HG02970 (cell line): ENCODE measurements at regions not wholly inside any gene's neighbourhood (a gene's known extent, or its start where the extent isn't known, plus 50 kb on each side); places are given as distances from the start of the nearest gene placed in this dataset.
"Not testable (repeated sequence)": the region's sequence is repeated elsewhere in the genome, so short reads cannot be mapped to it uniquely, and the experiment has no call there.

Experiments
- ATAC-seq: cut with Tn5 transposase; IDR thresholded peaks from one replicate; pipeline ENCODE4 v1.9.1; 2021; ENCODE audit warnings: mild to moderate bottlenecking, moderate library complexity, moderate number of reproducible peaks; ENCODE audit not compliant: unreplicated experiment, low FRiP score

- no peak for ATAC-seq
Measured at GRCh38 chr5:81830596-81830995, 79.7 kb upstream of the SSBP2 start.

- ATAC-seq, result no peak
Measured at GRCh38 chr5:81829242-81829641, 78.3 kb upstream of the SSBP2 start.

- no peak for ATAC-seq
Measured at GRCh38 chr5:81827500-81827899, 76.6 kb upstream of the SSBP2 start.

GRCh38 chr5:81826128-81826527 is 75.2 kb upstream of the SSBP2 start:
- ATAC-seq, result no peak

- no peak for ATAC-seq
Measured at GRCh38 chr5:81825237-81825636, 74.3 kb upstream of the SSBP2 start.

- ATAC-seq, result not testable (repeated sequence)
Measured at GRCh38 chr5:81823736-81824135, 72.8 kb upstream of the SSBP2 start.

- no peak for ATAC-seq
Measured at GRCh38 chr5:81820863-81821262, 70.0 kb upstream of the SSBP2 start.

- no peak for ATAC-seq
Measured at GRCh38 chr5:81820318-81820636, 69.4 kb upstream of the SSBP2 start.

- ATAC-seq, result no peak
Measured at GRCh38 chr5:81819556-81820317, 68.8 kb upstream of the SSBP2 start.

GRCh38 chr5:81817980-81818379 is 67.1 kb upstream of the SSBP2 start:
- ATAC-seq, result no peak

- ATAC-seq, result no peak
Measured at GRCh38 chr5:81817086-81817485, 66.2 kb upstream of the SSBP2 start.

- ATAC-seq, result no peak
Measured at GRCh38 chr5:81815321-81815720, 64.4 kb upstream of the SSBP2 start.

GRCh38 chr5:81808106-81808505 is 57.2 kb upstream of the SSBP2 start:
- ATAC-seq, result no peak

GRCh38 chr5:81805086-81805485 is 54.2 kb upstream of the SSBP2 start:
- ATAC-seq, result no peak

- no peak for ATAC-seq
Measured at GRCh38 chr5:81803812-81804211, 52.9 kb upstream of the SSBP2 start.

- ATAC-seq, result no peak
Measured at GRCh38 chr5:81802625-81803024, 51.7 kb upstream of the SSBP2 start.

- ATAC-seq, result no peak
Measured at GRCh38 chr5:81802020-81802419, 51.1 kb upstream of the SSBP2 start.

- ATAC-seq, result no peak
Measured at GRCh38 chr5:81800797-81801196, 49.9 kb upstream of the SSBP2 start.
